ENCODE measurements at regions not wholly inside any gene's neighbourhood (a gene's known extent, or its start where the extent isn't known, plus 50 kb on each side); places are given as distances from the start of the nearest gene placed in this dataset.

DNA sequence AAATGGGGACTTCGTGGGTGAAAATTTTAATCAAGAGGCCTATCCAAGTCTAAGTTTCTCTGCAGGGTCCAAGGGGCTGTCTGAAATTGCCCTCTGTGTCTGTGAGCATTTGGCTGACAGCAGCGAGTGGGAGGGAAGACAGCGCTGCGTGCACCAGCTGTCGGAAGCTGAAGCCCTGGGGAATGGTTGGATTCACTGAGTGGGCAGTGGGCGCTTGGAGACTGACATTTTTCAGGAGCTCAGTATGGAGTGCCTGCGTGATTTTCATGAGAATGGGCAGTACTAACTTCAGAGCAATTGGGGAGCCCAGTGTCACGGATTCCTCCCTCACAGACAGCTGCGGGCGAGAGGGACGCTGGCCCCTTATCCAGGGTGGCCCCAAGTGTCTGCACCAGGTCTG, 388.8 kb upstream of the B3GAT1 start:
- H3K4me2 ChIP-seq (ENCODE audit: low read length) = no peak overlapping the region
- H4K20me1 ChIP-seq (ENCODE audit: insufficient read depth) = no peaks in the 10 kb centered on the region
- H3K9ac ChIP-seq (ENCODE audit: low read length) = no peak overlapping the region
- no peaks in the 10 kb centered on the region for H3K4me1 ChIP-seq (ENCODE audit: control insufficient read depth in 1 of 2, insufficient read depth in 2 of 2, low read length in 2 of 2)
- H3K4me3 ChIP-seq (replicated peaks in 1 of 2; ENCODE audit: low read depth in 1 of 2, low read length in 2 of 2) = no peak overlapping the region
- ChIA-PET POLR2A (no interaction called here), RAD21 (ENCODE audit: low non-redundant PET in 1 of 2, low total read pairs in 2 of 2, uncharacterized antibody in 2 of 2, unreplicated experiment in 2 of 2) (no interaction called here), CTCF (no interaction called here)
- TF ChIP-seq JUND (IDR thresholded peaks at IDR 0.05) = no peak
- no peak for TF ChIP-seq SP1 (IDR thresholded peaks at IDR 0.05; ENCODE audit: low read depth)
- TF ChIP-seq RAD21 (IDR thresholded peaks at IDR 0.05; ENCODE audit: low read depth) = no peak
- TF ChIP-seq ATF3 (IDR thresholded peaks at IDR 0.05) = no peak
- TF ChIP-seq FOSL1 (IDR thresholded peaks at IDR 0.05; ENCODE audit: low read depth) = no peak
- TF ChIP-seq REST (IDR thresholded peaks at IDR 0.05; ENCODE audit: low read depth) = no peak
- TF ChIP-seq, protein P1, sequence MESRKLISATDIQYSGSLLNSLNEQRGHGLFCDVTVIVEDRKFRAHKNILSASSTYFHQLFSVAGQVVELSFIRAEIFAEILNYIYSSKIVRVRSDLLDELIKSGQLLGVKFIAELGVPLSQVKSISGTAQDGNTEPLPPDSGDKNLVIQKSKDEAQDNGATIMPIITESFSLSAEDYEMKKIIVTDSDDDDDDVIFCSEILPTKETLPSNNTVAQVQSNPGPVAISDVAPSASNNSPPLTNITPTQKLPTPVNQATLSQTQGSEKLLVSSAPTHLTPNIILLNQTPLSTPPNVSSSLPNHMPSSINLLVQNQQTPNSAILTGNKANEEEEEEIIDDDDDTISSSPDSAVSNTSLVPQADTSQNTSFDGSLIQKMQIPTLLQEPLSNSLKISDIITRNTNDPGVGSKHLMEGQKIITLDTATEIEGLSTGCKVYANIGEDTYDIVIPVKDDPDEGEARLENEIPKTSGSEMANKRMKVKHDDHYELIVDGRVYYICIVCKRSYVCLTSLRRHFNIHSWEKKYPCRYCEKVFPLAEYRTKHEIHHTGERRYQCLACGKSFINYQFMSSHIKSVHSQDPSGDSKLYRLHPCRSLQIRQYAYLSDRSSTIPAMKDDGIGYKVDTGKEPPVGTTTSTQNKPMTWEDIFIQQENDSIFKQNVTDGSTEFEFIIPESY (IDR thresholded peaks at IDR 0.05; ENCODE audit: extremely low read depth, insufficient replicate concordance, low read length) = no peak
- no peak for TF ChIP-seq TCF7L2 (IDR thresholded peaks at IDR 0.05; ENCODE audit: borderline replicate concordance, extremely low read depth, insufficient read depth, insufficient read length)
- no peak for TF ChIP-seq YY1 (IDR thresholded peaks at IDR 0.05; ENCODE audit: extremely low read depth, insufficient replicate concordance, low read depth, low read length)
- TF ChIP-seq ELF1 (IDR thresholded peaks at IDR 0.05; ENCODE audit: borderline replicate concordance, low read depth) = no peak
- no peak for TF ChIP-seq EGR1 (IDR thresholded peaks at IDR 0.05; ENCODE audit: low read depth)
- TF ChIP-seq SIN3A (IDR thresholded peaks at IDR 0.05; ENCODE audit: low read depth) = no peak
- no peak for TF ChIP-seq EZH2 (IDR thresholded peaks at IDR 0.05)
- TF ChIP-seq SRF (IDR thresholded peaks at IDR 0.05; ENCODE audit: low read depth) = no peak
- TF ChIP-seq, protein P2, sequence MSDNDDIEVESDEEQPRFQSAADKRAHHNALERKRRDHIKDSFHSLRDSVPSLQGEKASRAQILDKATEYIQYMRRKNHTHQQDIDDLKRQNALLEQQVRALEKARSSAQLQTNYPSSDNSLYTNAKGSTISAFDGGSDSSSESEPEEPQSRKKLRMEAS (IDR thresholded peaks at IDR 0.05) = no peak
- no peak for TF ChIP-seq POLR2AphosphoS5 (IDR thresholded peaks at IDR 0.05; ENCODE audit: low read depth, low read length)
- no peak for TF ChIP-seq CEBPB (IDR thresholded peaks at IDR 0.05; ENCODE audit: low read depth)
- no peak for DNase-seq (ENCODE audit: low read depth, low spot score)
- intact Hi-C loops (cut with micrococcal nuclease) = no loop called here
- no peak overlapping the region for H3K27ac ChIP-seq (ENCODE audit: low read depth, low read length)
- ATAC-seq = no peak
- H3K79me2 ChIP-seq (ENCODE audit: insufficient read depth, low read length) = no peaks in the 10 kb centered on the region
- H3K9me3 ChIP-seq (ENCODE audit: control insufficient read depth in 1 of 2, insufficient read depth in 1 of 2, low read depth in 1 of 2, low read length in 2 of 2) = no peaks in the 10 kb centered on the region
- no peak overlapping the region for H2AFZ ChIP-seq (ENCODE audit: low read depth, low read length, poor library complexity, severe bottlenecking)
- no peaks in the 10 kb centered on the region for H3K9me2 ChIP-seq (ENCODE audit: insufficient read depth)
- no TSS peak for BruUV-seq (replicated peaks)
- H3K36me3 ChIP-seq (ENCODE audit: control insufficient read depth in 1 of 2, insufficient read depth in 2 of 2, low read length in 2 of 2) = no peaks in the 10 kb centered on the region
- H3K27me3 ChIP-seq (ENCODE audit: insufficient read depth, low read length) = peaks cover 39% of the 10 kb centered on the region

Data from HCT116 (cell line).